AG09319 (cell line): ENCODE measurements at regions not wholly inside any gene's neighbourhood (a gene's known extent, or its start where the extent isn't known, plus 50 kb on each side); places are given as distances from the start of the nearest gene placed in this dataset.

Experiments used
- DNase-seq: peaks from one replicate; pipeline ENCODE4 v3.0.0-alpha.2; 2010; ENCODE audit warnings: low read depth; ENCODE audit errors: extremely low read depth
- CTCF ChIP-seq: IDR thresholded peaks from 2 replicates; pipeline ENCODE4 v1.5.1; 2011; ENCODE audit warnings: low read depth, mild to moderate bottlenecking, inconsistent platforms, low read length, moderate library complexity

- no peak for TF ChIP-seq CTCF
Observed at GRCh38 chr13:22114630-22115311, 443.9 kb downstream of the FGF9 start.

GRCh38 chr13:22118158-22118557 lies 447.3 kb downstream of the FGF9 start:
- no peak for TF ChIP-seq CTCF
- DNase-seq: no peak

More at GRCh38 chr13:22114630-22115311, 443.9 kb downstream of the FGF9 start:
- DNase-seq: no peak

- DNase-seq: no peak
- no peak for TF ChIP-seq CTCF
Observed at GRCh38 chr13:22120646-22121045, 449.8 kb downstream of the FGF9 start.

- DNase-seq: no peak
- TF ChIP-seq CTCF: no peak
Observed at GRCh38 chr13:22121146-22121739, 450.4 kb downstream of the FGF9 start.

GRCh38 chr13:22126433-22127021 lies 455.7 kb downstream of the FGF9 start:
- DNase-seq: no peak
- no peak for TF ChIP-seq CTCF

- no peak for DNase-seq
- TF ChIP-seq CTCF: no peak
Observed at GRCh38 chr13:22127277-22128164, 456.6 kb downstream of the FGF9 start.
